NCI-H187 (cell line): ENCODE measurements at regions not wholly inside any gene's neighbourhood (a gene's known extent, or its start where the extent isn't known, plus 50 kb on each side); places are given as distances from the start of the nearest gene placed in this dataset.
A peak's percentile ranks its signal among the peaks of the same experiment; 100 is the strongest.
"Not testable (repeated sequence)": the region's sequence is repeated elsewhere in the genome, so short reads cannot be mapped to it uniquely, and the experiment has no call there.

ENCODE experiments used
- DNase-seq, 2 experiments: peaks; one replicate each; lab custom pipeline; 2025; lab: John Stamatoyannopoulos, UW

GRCh38 chr14:105999361-106000028 lies 473.1 kb downstream of the TMEM121 start:
- no peak for DNase-seq

- not testable (repeated sequence) for DNase-seq
Measured at GRCh38 chr14:106000029-106000511, 473.7 kb downstream of the TMEM121 start.

- not testable (repeated sequence) for DNase-seq
Measured at GRCh38 chr14:106001277-106001676, 474.9 kb downstream of the TMEM121 start.

- no peak for DNase-seq
Measured at GRCh38 chr14:106003351-106003750, 477.0 kb downstream of the TMEM121 start.

GRCh38 chr14:106004937-106005795 lies 478.8 kb downstream of the TMEM121 start:
- not testable (repeated sequence) for DNase-seq

- DNase-seq = not testable (repeated sequence)
Measured at GRCh38 chr14:106006043-106006442, 479.7 kb downstream of the TMEM121 start.

- not testable (repeated sequence) for DNase-seq
Measured at GRCh38 chr14:106006716-106007115, 480.3 kb downstream of the TMEM121 start.

- DNase-seq = no peak
Measured at GRCh38 chr14:106010783-106011182, 484.4 kb downstream of the TMEM121 start.

GRCh38 chr14:106011631-106012360 lies 485.4 kb downstream of the TMEM121 start:
- peak in 1 of 2 experiments; percentile 58 for DNase-seq

- DNase-seq = not testable (repeated sequence)
Measured at GRCh38 chr14:106012361-106012725, 486.0 kb downstream of the TMEM121 start.

- DNase-seq = no peak
Measured at GRCh38 chr14:106013879-106014376, 487.5 kb downstream of the TMEM121 start.

GRCh38 chr14:106017952-106018351 lies 491.6 kb downstream of the TMEM121 start:
- DNase-seq = not testable (repeated sequence)

- no peak for DNase-seq
Measured at GRCh38 chr14:106021832-106022231, 495.4 kb downstream of the TMEM121 start.

- DNase-seq = not testable (repeated sequence)
Measured at GRCh38 chr14:106022648-106023047, 496.3 kb downstream of the TMEM121 start.

GRCh38 chr14:106023411-106023810 lies 497.0 kb downstream of the TMEM121 start:
- DNase-seq = no peak

- no peak for DNase-seq
Measured at GRCh38 chr14:106024983-106025604, 498.7 kb downstream of the TMEM121 start.

- no peak for DNase-seq
Measured at GRCh38 chr14:106026026-106026425, 499.6 kb downstream of the TMEM121 start.

- DNase-seq = not testable (repeated sequence)
Measured at GRCh38 chr14:106027759-106028158, 501.4 kb downstream of the TMEM121 start.

GRCh38 chr14:106029959-106030358 lies 503.6 kb downstream of the TMEM121 start:
- no peak for DNase-seq

GRCh38 chr14:106037380-106037779 lies 511.0 kb downstream of the TMEM121 start:
- DNase-seq = no peak

GRCh38 chr14:106038263-106038662 lies 511.9 kb downstream of the TMEM121 start:
- no peak for DNase-seq

- DNase-seq = no peak
Measured at GRCh38 chr14:106039400-106039799, 513.0 kb downstream of the TMEM121 start.
